ENCODE measurements at regions not wholly inside any gene's neighbourhood (a gene's known extent, or its start where the extent isn't known, plus 50 kb on each side); places are given as distances from the start of the nearest gene placed in this dataset.

DNA sequence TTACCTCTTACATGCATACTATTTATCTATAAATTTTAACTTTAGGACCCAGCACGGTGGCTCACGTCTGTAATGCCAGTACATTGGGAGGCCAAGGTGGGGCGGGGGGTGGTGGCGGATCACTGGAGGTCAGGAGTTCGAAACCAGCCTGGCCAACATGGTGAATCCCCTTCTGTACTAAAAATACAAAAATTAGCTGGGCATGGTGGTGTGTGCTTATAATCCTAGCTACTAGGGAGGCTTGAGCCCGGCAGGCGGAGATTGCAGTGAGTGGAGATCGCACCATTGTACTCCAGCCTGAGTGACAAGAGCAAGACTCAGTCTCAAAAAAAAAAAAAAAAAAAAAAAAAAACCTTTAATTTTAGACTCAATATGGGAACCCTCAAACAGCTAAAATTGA, 1582.6 kb upstream of the NUDT12 start:
- TF ChIP-seq, protein P1, sequence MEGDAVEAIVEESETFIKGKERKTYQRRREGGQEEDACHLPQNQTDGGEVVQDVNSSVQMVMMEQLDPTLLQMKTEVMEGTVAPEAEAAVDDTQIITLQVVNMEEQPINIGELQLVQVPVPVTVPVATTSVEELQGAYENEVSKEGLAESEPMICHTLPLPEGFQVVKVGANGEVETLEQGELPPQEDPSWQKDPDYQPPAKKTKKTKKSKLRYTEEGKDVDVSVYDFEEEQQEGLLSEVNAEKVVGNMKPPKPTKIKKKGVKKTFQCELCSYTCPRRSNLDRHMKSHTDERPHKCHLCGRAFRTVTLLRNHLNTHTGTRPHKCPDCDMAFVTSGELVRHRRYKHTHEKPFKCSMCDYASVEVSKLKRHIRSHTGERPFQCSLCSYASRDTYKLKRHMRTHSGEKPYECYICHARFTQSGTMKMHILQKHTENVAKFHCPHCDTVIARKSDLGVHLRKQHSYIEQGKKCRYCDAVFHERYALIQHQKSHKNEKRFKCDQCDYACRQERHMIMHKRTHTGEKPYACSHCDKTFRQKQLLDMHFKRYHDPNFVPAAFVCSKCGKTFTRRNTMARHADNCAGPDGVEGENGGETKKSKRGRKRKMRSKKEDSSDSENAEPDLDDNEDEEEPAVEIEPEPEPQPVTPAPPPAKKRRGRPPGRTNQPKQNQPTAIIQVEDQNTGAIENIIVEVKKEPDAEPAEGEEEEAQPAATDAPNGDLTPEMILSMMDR (IDR thresholded peaks at IDR 0.05; ENCODE audit: low read length): no peak
- TF ChIP-seq EZH2 (IDR thresholded peaks at IDR 0.05; ENCODE audit: borderline replicate concordance, low read length): no peak
